Peyer's patch (tissue), 4 donors: ENCODE measurements at regions not wholly inside any gene's neighbourhood (a gene's known extent, or its start where the extent isn't known, plus 50 kb on each side); places are given as distances from the start of the nearest gene placed in this dataset.

Source experiments
- POLR2A ChIP-seq, 2 donors: fragments of 450-650 bp; IDR thresholded peaks; one replicate each; pipeline ENCODE4 v1.5.1; 2017; ENCODE audit warnings: antibody characterized with exemption in 2 of 2, mild to moderate bottlenecking in 2 of 2, moderate library complexity in 2 of 2
- TF ChIP-seq, protein P1 (sequence below), 6 experiments: fragments of 450-650 bp in 4 of 6; fragments of 200-600 bp in 2 of 6; sonication (generic) in 1 of 6; IDR thresholded peaks; one replicate each; pipeline ENCODE4 v1.5.1; 2017 to 2019; ENCODE audit warnings: antibody characterized with exemption in 6 of 6, mild to moderate bottlenecking in 3 of 6, moderate library complexity in 1 of 6

DNA sequence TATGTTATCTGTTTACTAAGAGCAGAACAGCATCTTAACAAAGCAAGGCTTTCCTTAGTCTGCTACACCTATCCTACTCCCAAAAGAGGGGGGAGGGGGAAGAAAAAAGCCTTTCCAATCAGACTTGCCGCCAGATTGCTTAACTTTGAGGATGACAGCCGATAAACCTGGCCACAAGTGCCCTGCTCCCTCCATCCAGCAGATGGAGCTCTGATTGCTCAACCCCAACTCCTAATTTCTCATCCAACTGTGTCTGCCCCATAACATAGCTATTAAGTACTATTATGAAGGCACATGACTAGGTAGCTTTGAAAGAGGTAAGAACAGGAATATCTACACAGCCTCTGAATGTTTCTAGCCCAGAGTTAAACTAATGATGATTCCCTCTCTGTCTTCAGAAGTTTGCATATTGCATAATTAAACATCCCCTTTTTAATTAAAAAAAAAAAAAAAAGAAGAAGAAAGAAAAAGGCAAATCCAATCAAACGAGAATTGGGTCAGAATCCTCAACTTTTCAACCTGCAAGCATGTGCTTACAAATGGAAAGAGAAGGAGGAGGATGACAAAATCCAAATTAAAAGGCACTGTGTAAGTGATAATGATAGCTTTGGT lies 247.4 kb downstream of the GALC start:
- TF ChIP-seq, protein P1, sequence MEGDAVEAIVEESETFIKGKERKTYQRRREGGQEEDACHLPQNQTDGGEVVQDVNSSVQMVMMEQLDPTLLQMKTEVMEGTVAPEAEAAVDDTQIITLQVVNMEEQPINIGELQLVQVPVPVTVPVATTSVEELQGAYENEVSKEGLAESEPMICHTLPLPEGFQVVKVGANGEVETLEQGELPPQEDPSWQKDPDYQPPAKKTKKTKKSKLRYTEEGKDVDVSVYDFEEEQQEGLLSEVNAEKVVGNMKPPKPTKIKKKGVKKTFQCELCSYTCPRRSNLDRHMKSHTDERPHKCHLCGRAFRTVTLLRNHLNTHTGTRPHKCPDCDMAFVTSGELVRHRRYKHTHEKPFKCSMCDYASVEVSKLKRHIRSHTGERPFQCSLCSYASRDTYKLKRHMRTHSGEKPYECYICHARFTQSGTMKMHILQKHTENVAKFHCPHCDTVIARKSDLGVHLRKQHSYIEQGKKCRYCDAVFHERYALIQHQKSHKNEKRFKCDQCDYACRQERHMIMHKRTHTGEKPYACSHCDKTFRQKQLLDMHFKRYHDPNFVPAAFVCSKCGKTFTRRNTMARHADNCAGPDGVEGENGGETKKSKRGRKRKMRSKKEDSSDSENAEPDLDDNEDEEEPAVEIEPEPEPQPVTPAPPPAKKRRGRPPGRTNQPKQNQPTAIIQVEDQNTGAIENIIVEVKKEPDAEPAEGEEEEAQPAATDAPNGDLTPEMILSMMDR (IDR thresholded peaks at IDR 0.05) = peak in 3 of 6 experiments; percentile 13 to 38 (median 30)
- TF ChIP-seq POLR2A (IDR thresholded peaks at IDR 0.05) = no peak
